NT2/D1 (cell line): ENCODE measurements at regions not wholly inside any gene's neighbourhood (a gene's known extent, or its start where the extent isn't known, plus 50 kb on each side); places are given as distances from the start of the nearest gene placed in this dataset.

Experiments
- SUZ12 ChIP-seq: IDR thresholded peaks from 2 replicates; pipeline ENCODE4 v1.6.1; 2011; ENCODE audit not compliant: insufficient read length, insufficient read depth; ENCODE audit errors: extremely low read depth
- YY1 ChIP-seq: IDR thresholded peaks from 2 replicates; pipeline ENCODE4 v1.6.1; 2011; ENCODE audit not compliant: insufficient read length, insufficient read depth

DNA sequence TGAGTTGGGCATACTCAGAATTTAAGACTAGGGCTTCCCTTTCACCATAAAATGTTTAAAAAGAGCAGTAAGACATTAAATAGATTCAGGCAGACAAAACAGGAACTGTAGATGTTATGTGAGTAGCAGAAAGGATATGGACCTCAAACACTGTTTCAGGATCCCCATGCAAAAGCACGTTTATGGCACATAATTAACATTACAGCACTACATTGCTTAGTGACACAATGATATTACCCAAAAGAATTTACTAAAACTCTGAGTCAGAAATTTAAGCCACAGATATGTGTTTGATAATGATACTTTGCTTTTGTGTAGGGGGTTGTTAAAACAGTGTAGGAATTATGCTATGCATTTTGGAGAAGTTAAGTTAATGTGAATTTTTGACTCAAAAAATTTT, 266.3 kb downstream of the PDGFC start:
- TF ChIP-seq SUZ12, result no peak
- TF ChIP-seq YY1, result no peak
